Adipocyte (in vitro differentiated cells): ENCODE measurements at regions not wholly inside any gene's neighbourhood (a gene's known extent, or its start where the extent isn't known, plus 50 kb on each side); places are given as distances from the start of the nearest gene placed in this dataset.
"Not testable (repeated sequence)": the region's sequence is repeated elsewhere in the genome, so short reads cannot be mapped to it uniquely, and the experiment has no call there.

Experiments used
- DNase-seq: peaks from one replicate; pipeline ENCODE4 v3.0.0-alpha.2; 2015; ENCODE audit warnings: low read depth
- H3K27me3 ChIP-seq: replicated peaks from 2 replicates; pipeline ENCODE4 v1.7.0; 2013; ENCODE audit warnings: mild to moderate bottlenecking, low read length, moderate library complexity; ENCODE audit not compliant: control insufficient read depth, insufficient read depth
- H3K36me3 ChIP-seq: 2 replicates; pipeline ENCODE4 v1.7.0; 2013; ENCODE audit warnings: low read length, mild to moderate bottlenecking, moderate library complexity; ENCODE audit not compliant: control insufficient read depth, insufficient read depth, severe bottlenecking
- H3K4me1 ChIP-seq: 2 replicates; pipeline ENCODE4 v1.7.0; 2013; ENCODE audit warnings: mild to moderate bottlenecking, low read length, moderate library complexity; ENCODE audit not compliant: control insufficient read depth, insufficient read depth
- H3K4me3 ChIP-seq: 2 replicates; pipeline ENCODE4 v1.7.0; 2013; ENCODE audit warnings: mild to moderate bottlenecking, low read length, moderate library complexity
- H3K9ac ChIP-seq: 2 replicates; pipeline ENCODE4 v1.7.0; 2013; ENCODE audit warnings: mild to moderate bottlenecking, low read length, moderate library complexity
- H3K9me3 ChIP-seq: 2 replicates; pipeline ENCODE4 v1.7.0; 2013; ENCODE audit warnings: mild to moderate bottlenecking, low read length, moderate library complexity; ENCODE audit not compliant: control insufficient read depth

DNA sequence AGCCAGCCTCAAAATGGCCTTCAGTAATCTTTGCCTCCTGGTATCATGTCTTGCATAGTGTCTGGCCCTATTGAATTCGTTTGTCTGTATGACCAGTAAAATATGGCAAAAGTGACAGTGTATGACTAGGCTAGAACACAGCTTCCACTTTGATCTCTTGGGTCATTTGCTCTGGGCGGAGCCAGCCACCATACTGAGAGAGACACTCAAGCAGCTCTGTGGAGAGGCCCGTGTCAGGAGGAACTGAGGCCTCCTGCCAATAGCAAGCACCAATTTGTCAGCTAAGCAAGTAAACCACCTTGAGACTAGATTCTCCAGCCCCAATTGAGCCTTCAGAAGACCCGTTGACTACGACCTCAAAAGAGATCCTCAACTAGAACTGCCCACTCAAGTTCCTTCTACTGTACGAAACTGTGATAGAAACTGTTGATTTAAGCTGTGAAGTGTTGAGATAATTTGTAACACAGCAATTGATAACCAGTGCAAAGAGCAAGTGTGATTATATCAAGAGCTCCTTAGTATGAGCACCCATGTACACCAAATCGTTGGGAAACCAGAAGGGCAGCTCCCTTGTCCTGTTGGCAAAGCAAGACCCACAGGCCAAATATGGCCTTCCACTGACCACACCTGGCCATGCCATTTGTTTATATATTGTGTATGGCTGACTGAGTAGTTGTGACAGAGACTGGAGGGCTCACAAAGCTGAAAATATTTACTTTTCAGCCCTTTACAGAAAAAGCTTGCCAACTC, 52.7 kb upstream of the SERBP1 start:
- Histone ChIP-seq H3K4me3 (no peak overlapping the region), H3K4me1 (peaks cover 5% of the 10 kb centered on the region), H3K9ac (no peak overlapping the region), H3K36me3 (no peaks in the 10 kb centered on the region), H3K27me3 (no peaks in the 10 kb centered on the region), H3K9me3 (no peaks in the 10 kb centered on the region)
- DNase-seq = no peak

DNA sequence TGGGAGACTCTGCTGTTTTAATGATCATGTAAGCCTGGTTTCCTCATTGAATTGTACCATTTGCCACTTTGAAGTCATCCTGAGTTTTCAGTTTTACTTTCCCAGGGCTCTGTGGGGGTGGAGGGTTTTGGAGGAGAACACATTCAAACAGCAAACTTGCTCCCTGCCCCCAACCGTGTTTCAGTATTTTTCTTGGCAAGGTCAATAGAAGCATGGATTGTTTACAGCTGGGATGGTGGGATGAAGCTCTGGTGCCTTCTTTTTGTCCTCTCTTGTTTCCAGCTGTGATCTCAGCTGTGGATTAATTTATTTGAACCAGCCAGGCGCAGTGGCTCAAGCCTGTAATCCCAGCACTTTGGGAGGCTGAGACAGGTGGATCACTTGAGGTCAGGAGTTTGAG, 54.3 kb upstream of the SERBP1 start:
- Histone ChIP-seq H3K9me3 (no peaks in the 10 kb centered on the region), H3K27me3 (no peaks in the 10 kb centered on the region), H3K4me1 (no peaks in the 10 kb centered on the region), H3K4me3 (no peak overlapping the region), H3K9ac (no peak overlapping the region), H3K36me3 (no peaks in the 10 kb centered on the region)
- DNase-seq = peak; percentile 7

- no peak overlapping the region for H3K9ac ChIP-seq
- no peaks in the 10 kb centered on the region for H3K4me1 ChIP-seq
- H3K27me3 ChIP-seq = no peaks in the 10 kb centered on the region
Measured at GRCh38 chr1:67485046-67485811, 55.0 kb upstream of the SERBP1 start.

GRCh38 chr1:67489643-67490042, 59.4 kb upstream of the SERBP1 start:
- Histone ChIP-seq H3K4me1 (no peaks in the 10 kb centered on the region), H3K4me3 (no peak overlapping the region), H3K9ac (no peak overlapping the region), H3K27me3 (no peaks in the 10 kb centered on the region), H3K9me3 (no peaks in the 10 kb centered on the region), H3K36me3 (no peaks in the 10 kb centered on the region)
- peak; percentile 52 for DNase-seq

More at GRCh38 chr1:67485046-67485811, 55.0 kb upstream of the SERBP1 start:
- Histone ChIP-seq H3K36me3 (no peaks in the 10 kb centered on the region), H3K4me3 (no peak overlapping the region), H3K9me3 (no peaks in the 10 kb centered on the region)
- peak; percentile 58 for DNase-seq

DNA sequence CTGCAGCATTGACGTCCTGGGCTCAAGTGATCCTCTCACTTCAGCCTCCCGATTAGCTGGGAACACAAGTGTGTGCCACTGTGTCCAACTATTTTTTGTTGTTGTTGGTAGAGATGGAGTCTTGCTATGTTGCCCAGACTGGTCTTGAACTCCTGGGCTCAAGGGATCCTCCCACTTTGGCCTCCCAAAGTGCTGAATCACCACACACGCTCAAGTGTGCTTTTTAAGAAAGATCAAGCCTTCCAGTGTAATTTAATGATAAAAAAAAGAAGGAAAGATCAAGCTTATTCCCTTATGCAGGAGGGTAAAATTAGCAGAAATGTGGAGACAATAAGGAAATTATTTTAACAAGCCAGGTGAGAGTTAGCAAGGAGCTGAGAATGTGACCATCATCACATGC, 61.1 kb upstream of the SERBP1 start:
- Histone ChIP-seq H3K4me3 (no peak overlapping the region), H3K36me3 (no peaks in the 10 kb centered on the region), H3K27me3 (no peaks in the 10 kb centered on the region), H3K9me3 (no peaks in the 10 kb centered on the region), H3K4me1 (no peaks in the 10 kb centered on the region), H3K9ac (no peak overlapping the region)
- DNase-seq = no peak

DNA sequence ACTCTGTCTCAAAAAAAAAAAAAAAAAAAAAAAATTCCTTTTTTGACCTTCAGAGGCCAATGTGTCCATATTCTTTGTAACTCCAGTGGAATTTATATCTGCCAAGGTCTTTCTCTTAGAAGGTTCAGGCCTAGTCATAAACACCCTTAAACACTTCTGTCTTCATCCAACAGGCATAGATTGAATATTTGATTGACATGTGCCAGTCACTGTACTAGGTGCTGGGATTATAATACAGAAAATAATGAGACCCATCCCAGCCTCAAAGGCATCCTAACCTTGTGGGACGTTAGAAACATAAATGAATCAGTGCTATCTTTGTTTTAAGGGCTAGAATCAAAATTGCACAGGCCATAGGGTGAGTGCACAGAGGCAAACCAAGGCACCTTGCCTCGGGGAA, 62.9 kb upstream of the SERBP1 start:
- no peak overlapping the region for H3K4me3 ChIP-seq
- H3K36me3 ChIP-seq = no peaks in the 10 kb centered on the region
- H3K9me3 ChIP-seq = no peaks in the 10 kb centered on the region
- no peaks in the 10 kb centered on the region for H3K4me1 ChIP-seq
- no peak overlapping the region for H3K9ac ChIP-seq
- DNase-seq = no peak
- H3K27me3 ChIP-seq = no peaks in the 10 kb centered on the region

DNA sequence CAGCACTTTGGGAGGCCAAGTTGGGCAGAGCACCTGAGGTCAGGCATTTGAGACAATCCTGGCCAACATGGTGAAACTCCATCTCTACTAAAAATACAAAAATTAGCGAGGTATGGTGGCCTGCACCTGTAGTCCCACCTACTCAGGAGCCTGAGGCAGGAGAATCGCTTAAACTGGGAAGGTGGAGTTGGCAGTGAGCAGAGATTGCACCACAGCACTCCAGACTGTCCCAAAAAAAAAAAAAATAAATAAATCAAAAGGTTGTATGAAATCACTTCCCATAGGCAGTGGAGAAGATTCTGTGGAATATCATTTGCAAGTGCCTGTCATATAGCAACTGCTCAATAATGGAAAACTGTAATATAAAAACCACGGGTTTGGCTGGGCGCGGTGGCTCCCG, 65.1 kb upstream of the SERBP1 start:
- H3K9me3 ChIP-seq = no peaks in the 10 kb centered on the region
- no peak overlapping the region for H3K4me3 ChIP-seq
- DNase-seq = no peak
- H3K4me1 ChIP-seq = no peaks in the 10 kb centered on the region
- no peaks in the 10 kb centered on the region for H3K27me3 ChIP-seq
- no peaks in the 10 kb centered on the region for H3K36me3 ChIP-seq
- H3K9ac ChIP-seq = no peak overlapping the region

DNA sequence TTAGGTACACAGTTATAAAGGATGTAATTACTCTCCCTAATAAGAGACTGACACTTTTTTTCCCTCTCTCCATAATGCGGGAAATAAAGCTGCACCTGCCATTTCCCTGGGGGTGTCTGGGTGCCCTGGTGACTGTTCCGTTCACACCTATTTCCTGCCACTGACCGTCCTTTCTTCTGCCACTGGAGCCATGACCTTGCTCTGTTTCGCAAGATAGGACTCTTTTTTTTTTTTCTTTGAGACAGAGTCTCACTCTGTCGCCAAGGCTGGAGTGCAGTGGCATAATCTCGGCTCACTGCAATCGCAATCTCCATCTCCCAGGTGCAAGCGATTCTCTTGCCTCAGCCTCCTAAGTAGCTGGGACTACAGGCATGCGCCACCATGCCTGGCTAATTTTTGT, 66.1 kb upstream of the SERBP1 start:
- no peak overlapping the region for H3K4me3 ChIP-seq
- DNase-seq = no peak
- peaks cover 7% of the 10 kb centered on the region for H3K27me3 ChIP-seq
- no peaks in the 10 kb centered on the region for H3K36me3 ChIP-seq
- no peaks in the 10 kb centered on the region for H3K9me3 ChIP-seq
- no peaks in the 10 kb centered on the region for H3K4me1 ChIP-seq
- no peak overlapping the region for H3K9ac ChIP-seq

- no peaks in the 10 kb centered on the region for H3K9me3 ChIP-seq
- no peaks in the 10 kb centered on the region for H3K4me1 ChIP-seq
- no peak overlapping the region for H3K4me3 ChIP-seq
- peaks cover 23% of the 10 kb centered on the region for H3K27me3 ChIP-seq
- H3K36me3 ChIP-seq = no peaks in the 10 kb centered on the region
- peak; percentile 96 for DNase-seq
- H3K9ac ChIP-seq = no peak overlapping the region
Measured at GRCh38 chr1:67500413-67500959, 70.3 kb upstream of the SERBP1 start.

DNA sequence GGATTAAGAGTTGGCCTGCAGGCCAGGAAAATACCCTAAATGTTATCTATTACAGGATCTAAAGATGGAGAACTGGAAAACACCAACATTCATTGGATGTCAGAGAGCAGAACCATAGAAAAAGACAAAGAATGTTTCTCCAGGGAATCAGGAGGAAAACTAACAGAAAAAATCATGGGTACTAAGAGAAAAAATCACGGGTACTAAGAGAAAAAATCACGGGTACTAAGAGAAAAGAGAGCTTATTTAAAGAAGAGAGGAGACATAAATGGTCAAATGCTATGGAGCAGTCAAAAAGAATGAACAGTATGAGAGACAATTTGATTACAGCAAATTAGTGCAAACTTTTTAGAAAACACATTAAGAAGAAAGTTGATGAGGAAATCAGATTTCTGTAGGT, 73.8 kb upstream of the SERBP1 start:
- Histone ChIP-seq H3K4me3 (no peak overlapping the region), H3K27me3 (peaks cover 23% of the 10 kb centered on the region), H3K9ac (no peak overlapping the region), H3K9me3 (no peaks in the 10 kb centered on the region), H3K36me3 (no peaks in the 10 kb centered on the region), H3K4me1 (no peaks in the 10 kb centered on the region)
- no peak for DNase-seq

DNA sequence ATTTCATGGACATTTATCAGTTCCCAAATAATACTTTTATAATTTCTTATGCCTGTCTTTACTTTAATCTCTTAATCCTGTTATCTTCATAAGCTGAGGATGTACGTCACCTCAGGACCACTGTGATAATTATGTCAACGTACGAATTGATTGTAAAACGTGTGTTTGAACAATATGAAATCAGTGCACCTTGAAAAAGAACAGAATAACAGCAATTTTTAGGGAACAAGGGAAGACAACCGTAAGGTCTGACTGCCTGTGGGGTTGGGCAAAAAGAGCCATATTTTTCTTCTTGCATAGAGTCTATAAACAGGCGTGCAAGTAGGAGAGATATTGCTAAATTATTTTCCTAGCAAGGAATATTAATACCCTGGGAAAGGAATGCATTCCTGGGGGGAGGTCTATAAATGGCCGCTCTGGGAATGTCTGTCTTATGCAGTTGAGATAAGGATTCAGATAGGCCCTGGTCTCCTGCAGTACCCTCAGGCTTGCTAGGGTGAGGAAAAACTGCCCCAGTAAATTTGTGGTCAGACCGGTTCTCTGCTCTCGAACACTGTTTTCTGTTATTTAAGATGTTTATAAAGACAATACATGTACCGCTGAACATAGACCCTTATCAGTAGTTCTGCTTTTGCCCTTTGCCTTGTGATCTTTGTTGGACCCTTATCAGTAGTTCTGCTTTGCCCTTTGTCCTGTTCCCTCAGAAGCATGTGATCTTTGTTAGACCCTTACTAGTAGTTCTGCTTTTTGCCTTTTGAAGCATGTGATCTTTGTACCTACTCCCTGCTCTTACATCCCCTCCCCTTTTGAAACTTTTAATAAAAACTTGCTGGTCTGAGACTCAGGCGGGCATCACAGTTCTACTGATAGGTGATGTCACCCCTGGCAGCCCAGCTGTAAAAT, 83.4 kb upstream of the SERBP1 start:
- H3K9ac ChIP-seq, DNase-seq, H3K4me3 ChIP-seq, H3K9me3 ChIP-seq, H3K36me3 ChIP-seq, H3K27me3 ChIP-seq: not testable (repeated sequence)
- peaks cover 15% of the 10 kb centered on the region for H3K4me1 ChIP-seq
